KMS-11 (cell line): ENCODE measurements at regions not wholly inside any gene's neighbourhood (a gene's known extent, or its start where the extent isn't known, plus 50 kb on each side); places are given as distances from the start of the nearest gene placed in this dataset.

Experiments used
- H2AFZ ChIP-seq: fragments of 200-600 bp; sonication (generic); 2 replicates; pipeline ENCODE4 v1.6.1; 2016; ENCODE audit warnings: antibody characterized with exemption, mixed run types, low read depth
- H3K27ac ChIP-seq: fragments of 200-600 bp; sonication (generic); 2 replicates; pipeline ENCODE4 v1.6.1; 2016; ENCODE audit warnings: mild to moderate bottlenecking, mixed run types
- H3K27me3 ChIP-seq: fragments of 200-600 bp; sonication (generic); 2 replicates; pipeline ENCODE4 v1.6.1; 2017; ENCODE audit warnings: mild to moderate bottlenecking, low read depth, mixed run types, moderate library complexity; ENCODE audit not compliant: insufficient read depth
- H3K36me3 ChIP-seq: fragments of 200-600 bp; sonication (generic); 2 replicates; pipeline ENCODE4 v1.6.1; 2017; ENCODE audit warnings: mild to moderate bottlenecking, mixed run types; ENCODE audit not compliant: insufficient read depth
- H3K4me1 ChIP-seq: fragments of 200-600 bp; sonication (generic); 2 replicates; pipeline ENCODE4 v1.6.1; 2016; ENCODE audit warnings: mild to moderate bottlenecking, low read depth, mixed run types; ENCODE audit not compliant: poor library complexity, severe bottlenecking
- H3K4me2 ChIP-seq: fragments of 200-600 bp; sonication (generic); 2 replicates; pipeline ENCODE4 v1.7.0; 2016; ENCODE audit warnings: mild to moderate bottlenecking, mixed run types
- H3K4me3 ChIP-seq: fragments of 200-600 bp; sonication (generic); IDR thresholded peaks from 2 replicates; pipeline ENCODE4 v1.6.1; 2017; ENCODE audit warnings: low read depth, low read length, mixed read lengths; ENCODE audit not compliant: insufficient read depth
- H3K79me2 ChIP-seq: fragments of 200-600 bp; sonication (generic); 2 replicates; pipeline ENCODE4 v1.6.1; 2016; ENCODE audit warnings: low read depth, mixed run types; ENCODE audit not compliant: insufficient read depth
- H3K9ac ChIP-seq: fragments of 200-600 bp; sonication (generic); 2 replicates; pipeline ENCODE4 v1.6.1; 2016; ENCODE audit warnings: mild to moderate bottlenecking, mixed run types
- H4K20me1 ChIP-seq: fragments of 200-600 bp; sonication (generic); 2 replicates; pipeline ENCODE4 v1.6.1; 2016; ENCODE audit warnings: mild to moderate bottlenecking, mixed run types; ENCODE audit not compliant: insufficient read depth
- TF ChIP-seq, protein P1 (sequence below): fragments of 200-600 bp; sonication (generic); conservative IDR thresholded peaks from 2 replicates; pipeline ENCODE4 v1.6.1; 2017; ENCODE audit warnings: low read depth, mild to moderate bottlenecking, antibody characterized with exemption, low read length, moderate library complexity, mixed read lengths

DNA sequence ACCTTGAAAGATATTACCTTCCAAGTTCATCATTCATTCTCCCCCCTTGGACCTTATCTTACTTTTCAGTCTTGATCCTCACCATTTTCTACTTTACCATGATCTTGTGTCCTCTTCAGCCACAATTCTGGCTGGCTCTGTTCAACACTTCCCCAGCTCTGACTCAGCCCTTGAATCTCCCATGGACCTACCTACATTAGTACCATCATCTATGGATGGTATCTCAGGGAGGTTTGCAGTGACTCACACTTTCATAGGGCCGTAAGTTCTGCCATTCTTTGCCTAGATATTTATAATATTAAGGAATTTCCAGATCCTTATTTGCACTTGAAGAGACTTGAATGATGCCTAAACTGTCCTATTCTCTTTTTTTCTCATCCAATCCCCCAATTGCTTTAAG lies 213.7 kb upstream of the RORA start:
- Histone ChIP-seq H4K20me1 (no peaks in the 10 kb centered on the region), H3K4me1 (no peaks in the 10 kb centered on the region), H3K36me3 (no peaks in the 10 kb centered on the region), H3K4me3 (no peak overlapping the region), H3K4me2 (no peak overlapping the region), H3K27me3 (no peaks in the 10 kb centered on the region), H3K27ac (no peak overlapping the region), H3K79me2 (no peaks in the 10 kb centered on the region), H2AFZ (no peak overlapping the region), H3K9ac (no peak overlapping the region)
- TF ChIP-seq, protein P1, sequence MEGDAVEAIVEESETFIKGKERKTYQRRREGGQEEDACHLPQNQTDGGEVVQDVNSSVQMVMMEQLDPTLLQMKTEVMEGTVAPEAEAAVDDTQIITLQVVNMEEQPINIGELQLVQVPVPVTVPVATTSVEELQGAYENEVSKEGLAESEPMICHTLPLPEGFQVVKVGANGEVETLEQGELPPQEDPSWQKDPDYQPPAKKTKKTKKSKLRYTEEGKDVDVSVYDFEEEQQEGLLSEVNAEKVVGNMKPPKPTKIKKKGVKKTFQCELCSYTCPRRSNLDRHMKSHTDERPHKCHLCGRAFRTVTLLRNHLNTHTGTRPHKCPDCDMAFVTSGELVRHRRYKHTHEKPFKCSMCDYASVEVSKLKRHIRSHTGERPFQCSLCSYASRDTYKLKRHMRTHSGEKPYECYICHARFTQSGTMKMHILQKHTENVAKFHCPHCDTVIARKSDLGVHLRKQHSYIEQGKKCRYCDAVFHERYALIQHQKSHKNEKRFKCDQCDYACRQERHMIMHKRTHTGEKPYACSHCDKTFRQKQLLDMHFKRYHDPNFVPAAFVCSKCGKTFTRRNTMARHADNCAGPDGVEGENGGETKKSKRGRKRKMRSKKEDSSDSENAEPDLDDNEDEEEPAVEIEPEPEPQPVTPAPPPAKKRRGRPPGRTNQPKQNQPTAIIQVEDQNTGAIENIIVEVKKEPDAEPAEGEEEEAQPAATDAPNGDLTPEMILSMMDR = no peak

DNA sequence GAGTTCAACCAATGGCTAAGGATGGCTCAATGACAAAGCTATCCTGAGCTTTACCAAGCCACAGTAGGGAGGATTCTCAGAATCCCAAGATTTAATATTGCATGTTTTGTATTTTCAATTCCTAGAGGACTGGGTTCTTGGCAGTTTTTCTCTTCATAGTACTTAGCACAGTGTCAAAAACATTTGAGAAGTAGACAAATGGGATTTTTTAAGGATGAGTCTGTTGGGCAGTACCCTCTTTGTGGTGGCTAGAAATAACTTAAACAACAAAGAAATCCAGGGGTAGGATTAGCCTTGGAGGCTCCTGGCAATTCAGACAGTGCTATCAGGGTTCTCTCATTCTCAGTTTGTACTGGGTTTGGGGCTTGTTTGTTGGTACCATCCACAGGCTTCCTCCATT lies 212.8 kb upstream of the RORA start:
- H3K4me3 ChIP-seq = no peak overlapping the region
- H3K4me2 ChIP-seq = no peak overlapping the region
- no peaks in the 10 kb centered on the region for H3K4me1 ChIP-seq
- H2AFZ ChIP-seq = no peak overlapping the region
- no peaks in the 10 kb centered on the region for H3K36me3 ChIP-seq
- no peaks in the 10 kb centered on the region for H3K27me3 ChIP-seq
- H3K9ac ChIP-seq = no peak overlapping the region
- H4K20me1 ChIP-seq = no peaks in the 10 kb centered on the region
- H3K79me2 ChIP-seq = no peaks in the 10 kb centered on the region
- TF ChIP-seq, protein P1 = no peak
- no peak overlapping the region for H3K27ac ChIP-seq

DNA sequence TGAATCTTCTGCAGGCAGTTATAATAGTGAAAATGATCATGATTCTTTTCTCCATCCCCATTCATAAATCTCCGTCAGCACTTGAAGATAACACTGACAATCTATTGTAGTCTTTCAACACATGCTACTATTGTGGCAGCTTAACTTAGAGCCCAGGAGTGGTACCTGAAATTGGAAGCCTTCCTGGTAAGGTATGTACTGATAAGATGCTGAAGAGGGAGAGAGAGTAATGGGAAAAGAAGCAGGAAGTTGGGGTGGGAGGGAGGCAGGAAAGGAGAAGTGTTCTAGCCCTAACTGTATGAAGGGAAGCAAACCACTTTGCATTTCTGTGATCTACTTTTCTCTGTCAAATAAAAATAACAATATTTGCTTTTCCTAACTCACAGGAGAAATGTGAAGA lies 197.4 kb upstream of the RORA start:
- Histone ChIP-seq H3K79me2 (no peaks in the 10 kb centered on the region), H2AFZ (no peak overlapping the region), H3K4me1 (no peaks in the 10 kb centered on the region), H3K4me2 (no peak overlapping the region), H3K27me3 (no peaks in the 10 kb centered on the region), H4K20me1 (no peaks in the 10 kb centered on the region), H3K27ac (no peak overlapping the region), H3K4me3 (no peak overlapping the region), H3K36me3 (no peaks in the 10 kb centered on the region), H3K9ac (no peak overlapping the region)
- TF ChIP-seq, protein P1 = no peak

DNA sequence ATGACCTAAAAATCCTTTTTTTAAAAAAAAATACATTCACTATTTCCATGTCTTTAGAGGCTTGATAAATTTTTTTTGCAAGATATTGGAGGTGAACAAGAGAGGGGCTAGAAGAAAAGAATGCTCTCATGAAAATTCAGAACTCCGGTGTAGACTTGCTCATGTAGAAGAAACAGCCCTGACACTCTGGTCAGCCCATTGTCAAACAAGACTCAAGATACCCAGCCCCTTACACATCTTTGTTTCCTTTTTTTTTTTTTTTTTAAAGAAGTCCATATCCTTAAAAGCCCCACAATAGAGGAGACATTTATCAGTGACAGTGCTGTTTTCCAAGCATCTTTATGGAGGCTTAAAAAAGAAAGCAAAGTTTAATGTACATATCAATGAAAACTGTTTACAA lies 196.8 kb upstream of the RORA start:
- TF ChIP-seq, protein P1 = no peak

More for the DNA sequence above, 196.8 kb upstream of the RORA start:
- no peaks in the 10 kb centered on the region for H3K36me3 ChIP-seq
- H4K20me1 ChIP-seq = no peaks in the 10 kb centered on the region
- H2AFZ ChIP-seq = no peak overlapping the region
- H3K4me1 ChIP-seq = no peaks in the 10 kb centered on the region
- no peak overlapping the region for H3K4me3 ChIP-seq
- no peak overlapping the region for H3K9ac ChIP-seq
- no peaks in the 10 kb centered on the region for H3K27me3 ChIP-seq
- H3K4me2 ChIP-seq = no peak overlapping the region
- no peaks in the 10 kb centered on the region for H3K79me2 ChIP-seq
- no peak overlapping the region for H3K27ac ChIP-seq
